ENCODE measurements at regions not wholly inside any gene's neighbourhood (a gene's known extent, or its start where the extent isn't known, plus 50 kb on each side); places are given as distances from the start of the nearest gene placed in this dataset.

DNA sequence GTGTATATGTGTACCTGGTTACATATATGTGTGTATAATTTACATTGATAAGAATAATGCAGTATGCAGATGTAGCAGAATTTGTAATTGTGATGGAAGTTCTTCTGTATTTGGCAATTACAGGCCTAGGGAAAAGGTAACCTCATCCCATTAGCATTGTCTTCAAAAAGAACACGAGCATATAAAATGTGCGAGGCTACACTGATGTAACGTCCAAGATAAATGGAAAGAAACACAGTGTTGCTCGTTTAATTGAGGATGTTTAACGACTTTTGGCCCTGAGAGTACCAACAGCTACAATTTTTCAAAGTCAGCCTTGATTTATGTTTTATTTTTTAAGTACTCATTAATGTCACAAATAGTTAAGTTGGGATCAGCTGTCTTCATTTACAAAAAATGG, 703.5 kb upstream of the RBFOX1 start:
- Histone ChIP-seq H3K14ac (ENCODE audit: low read length) (no peak overlapping the region), H3K79me2 (ENCODE audit: control insufficient read depth, insufficient read depth, low read length, poor library complexity) (no peaks in the 10 kb centered on the region), H3K4ac (ENCODE audit: low read depth, low read length) (no peak overlapping the region), H3K27ac (ENCODE audit: low read depth, low read length) (no peak overlapping the region), H3K4me1 (ENCODE audit: control insufficient read depth in 1 of 2, insufficient read depth in 2 of 2, low read length in 2 of 2) (no peaks in the 10 kb centered on the region), H3K36me3 (ENCODE audit: control insufficient read depth in 1 of 2, insufficient read depth in 2 of 2, low read length in 2 of 2) (no peaks in the 10 kb centered on the region), H3K79me1 (ENCODE audit: low read length) (no peaks in the 10 kb centered on the region), H3K18ac (ENCODE audit: low read length) (no peak overlapping the region), H4K8ac (ENCODE audit: low read depth, low read length) (no peak overlapping the region), H3K27me3 (ENCODE audit: insufficient read depth, low read length) (no peaks in the 10 kb centered on the region), H2AFZ (ENCODE audit: insufficient read depth, low read length, poor library complexity) (no peak overlapping the region), H3K4me2 (ENCODE audit: low read length) (no peak overlapping the region), H4K12ac (ENCODE audit: low read depth, low read length) (no peak overlapping the region), H2BK120ac (ENCODE audit: insufficient read depth, low read length, poor library complexity) (no peak overlapping the region), H2AK5ac (ENCODE audit: low read length) (no peak overlapping the region), H3K9me3 (ENCODE audit: insufficient read depth, low read depth, low read length) (no peaks in the 10 kb centered on the region), H3K23ac (ENCODE audit: low read length) (no peak overlapping the region), H3K9ac (ENCODE audit: low read length) (no peak overlapping the region), H2BK12ac (ENCODE audit: low read length) (no peak overlapping the region), H3K4me3 (ENCODE audit: low read depth, low read length) (no peak overlapping the region), H4K91ac (ENCODE audit: low read depth, low read length) (no peak overlapping the region), H2BK5ac (ENCODE audit: low read depth, low read length, poor library complexity) (no peak overlapping the region)
- DNase-seq, result no peak
- no CpG with 5 or more reads among the region's 5 CpGs for WGBS (ENCODE audit: extremely low coverage, insufficient coverage, insufficient read length)

DNA sequence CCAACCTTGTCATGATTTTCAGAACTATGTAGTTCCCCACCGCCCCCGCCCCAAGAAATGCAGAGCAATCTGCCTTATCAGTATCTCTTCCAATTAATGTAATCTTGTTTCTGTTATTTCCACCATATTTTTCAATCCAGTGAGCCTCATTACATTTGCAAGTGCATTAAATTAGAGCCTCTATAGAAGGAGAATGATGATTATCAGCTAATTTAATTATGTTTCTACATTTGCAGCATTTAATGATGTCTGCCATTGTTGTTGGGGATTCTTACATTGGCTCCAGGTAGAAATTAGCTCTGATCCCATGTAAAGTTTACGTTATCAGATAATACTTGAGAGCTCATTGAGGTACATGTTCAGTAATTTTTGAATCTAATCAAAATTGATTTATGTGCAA, 707.0 kb upstream of the RBFOX1 start:
- Histone ChIP-seq H3K27me3 (ENCODE audit: insufficient read depth, low read length) (no peaks in the 10 kb centered on the region), H3K4me1 (ENCODE audit: control insufficient read depth in 1 of 2, insufficient read depth in 2 of 2, low read length in 2 of 2) (no peaks in the 10 kb centered on the region), H3K36me3 (ENCODE audit: control insufficient read depth in 1 of 2, insufficient read depth in 2 of 2, low read length in 2 of 2) (no peaks in the 10 kb centered on the region), H4K8ac (ENCODE audit: low read depth, low read length) (no peak overlapping the region), H3K79me2 (ENCODE audit: control insufficient read depth, insufficient read depth, low read length, poor library complexity) (no peaks in the 10 kb centered on the region), H3K9ac (ENCODE audit: low read length) (no peak overlapping the region), H3K4me2 (ENCODE audit: low read length) (no peak overlapping the region), H2BK120ac (ENCODE audit: insufficient read depth, low read length, poor library complexity) (no peak overlapping the region), H3K23ac (ENCODE audit: low read length) (no peak overlapping the region), H3K79me1 (ENCODE audit: low read length) (no peaks in the 10 kb centered on the region), H2BK5ac (ENCODE audit: low read depth, low read length, poor library complexity) (no peak overlapping the region), H4K12ac (ENCODE audit: low read depth, low read length) (no peak overlapping the region), H3K14ac (ENCODE audit: low read length) (no peak overlapping the region), H2AK5ac (ENCODE audit: low read length) (no peak overlapping the region), H3K4ac (ENCODE audit: low read depth, low read length) (no peak overlapping the region), H3K27ac (ENCODE audit: low read depth, low read length) (no peak overlapping the region), H3K9me3 (ENCODE audit: insufficient read depth, low read depth, low read length) (no peaks in the 10 kb centered on the region), H4K91ac (ENCODE audit: low read depth, low read length) (no peak overlapping the region), H2BK12ac (ENCODE audit: low read length) (no peak overlapping the region), H2AFZ (ENCODE audit: insufficient read depth, low read length, poor library complexity) (no peak overlapping the region), H3K4me3 (ENCODE audit: low read depth, low read length) (no peak overlapping the region), H3K18ac (ENCODE audit: low read length) (no peak overlapping the region)
- DNase-seq, result no peak
- WGBS (ENCODE audit: extremely low coverage, insufficient coverage, insufficient read length), result no CpG with 5 or more reads among the region's 3 CpGs

DNA sequence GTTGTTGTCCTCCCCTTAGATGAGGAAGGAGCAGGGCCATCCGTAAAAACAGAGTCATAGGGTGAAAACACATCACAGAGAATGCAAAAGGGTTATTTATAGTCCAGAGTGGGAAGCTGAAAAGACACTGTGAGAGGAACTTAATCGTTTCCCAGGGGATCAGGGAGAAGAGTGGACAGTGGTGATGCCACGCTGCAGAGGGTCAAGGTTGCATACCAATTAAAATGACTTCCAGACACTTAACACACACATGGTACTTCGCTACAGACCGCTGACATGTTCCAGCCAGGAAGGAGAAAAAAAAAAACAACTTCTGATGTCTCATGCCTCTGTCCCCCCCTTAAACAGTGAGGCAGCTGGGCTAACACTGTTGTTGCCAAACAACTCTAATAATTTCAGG, 713.8 kb upstream of the RBFOX1 start:
- H3K4me1 ChIP-seq (ENCODE audit: control insufficient read depth in 1 of 2, insufficient read depth in 2 of 2, low read length in 2 of 2), result no peaks in the 10 kb centered on the region
- WGBS (ENCODE audit: extremely low coverage, insufficient coverage, insufficient read length), result no CpG with 5 or more reads among the region's 5 CpGs

DNA sequence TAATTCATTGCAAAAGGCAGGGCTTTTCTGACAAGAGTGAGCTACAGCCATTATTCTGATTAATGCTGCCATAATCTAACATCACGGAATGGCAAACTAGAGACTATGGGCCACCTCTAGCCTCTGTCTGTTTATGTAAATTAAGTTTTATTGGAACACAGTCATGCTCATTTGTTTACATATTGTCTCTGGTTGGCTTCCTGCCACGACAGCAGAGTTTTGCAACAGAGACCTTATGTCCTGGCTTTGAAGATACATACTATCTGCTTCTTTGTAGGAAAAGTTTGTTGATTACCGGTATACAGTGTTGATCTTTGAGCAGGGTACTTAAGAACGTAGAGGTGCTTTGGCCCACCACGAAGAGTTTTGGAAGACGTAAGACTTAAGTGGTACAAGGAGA, 715.9 kb upstream of the RBFOX1 start:
- Histone ChIP-seq H2BK5ac (ENCODE audit: low read depth, low read length, poor library complexity) (no peak overlapping the region), H3K27ac (ENCODE audit: low read depth, low read length) (no peak overlapping the region), H2AFZ (ENCODE audit: insufficient read depth, low read length, poor library complexity) (no peak overlapping the region), H2BK120ac (ENCODE audit: insufficient read depth, low read length, poor library complexity) (no peak overlapping the region), H4K8ac (ENCODE audit: low read depth, low read length) (no peak overlapping the region), H3K9me3 (ENCODE audit: insufficient read depth, low read depth, low read length) (no peaks in the 10 kb centered on the region), H3K79me1 (ENCODE audit: low read length) (no peaks in the 10 kb centered on the region), H3K36me3 (ENCODE audit: control insufficient read depth in 1 of 2, insufficient read depth in 2 of 2, low read length in 2 of 2) (no peaks in the 10 kb centered on the region), H4K12ac (ENCODE audit: low read depth, low read length) (no peak overlapping the region), H3K27me3 (ENCODE audit: insufficient read depth, low read length) (no peaks in the 10 kb centered on the region), H3K4ac (ENCODE audit: low read depth, low read length) (no peak overlapping the region), H3K4me3 (ENCODE audit: low read depth, low read length) (no peak overlapping the region), H3K14ac (ENCODE audit: low read length) (no peak overlapping the region), H3K18ac (ENCODE audit: low read length) (no peak overlapping the region), H3K23ac (ENCODE audit: low read length) (no peak overlapping the region), H2BK12ac (ENCODE audit: low read length) (no peak overlapping the region), H3K9ac (ENCODE audit: low read length) (no peak overlapping the region), H2AK5ac (ENCODE audit: low read length) (no peak overlapping the region), H4K91ac (ENCODE audit: low read depth, low read length) (no peak overlapping the region), H3K4me1 (ENCODE audit: control insufficient read depth in 1 of 2, insufficient read depth in 2 of 2, low read length in 2 of 2) (no peaks in the 10 kb centered on the region), H3K4me2 (ENCODE audit: low read length) (no peak overlapping the region), H3K79me2 (ENCODE audit: control insufficient read depth, insufficient read depth, low read length, poor library complexity) (no peaks in the 10 kb centered on the region)
- no CpG with 5 or more reads among the region's 6 CpGs for WGBS (ENCODE audit: extremely low coverage, insufficient coverage, insufficient read length)
- no peak for DNase-seq

More for the DNA sequence above, 713.8 kb upstream of the RBFOX1 start:
- Histone ChIP-seq H3K4me3 (ENCODE audit: low read depth, low read length) (no peak overlapping the region), H3K27ac (ENCODE audit: low read depth, low read length) (no peak overlapping the region), H2BK12ac (ENCODE audit: low read length) (no peak overlapping the region), H3K27me3 (ENCODE audit: insufficient read depth, low read length) (no peaks in the 10 kb centered on the region), H3K4me2 (ENCODE audit: low read length) (no peak overlapping the region), H4K8ac (ENCODE audit: low read depth, low read length) (no peak overlapping the region), H3K79me1 (ENCODE audit: low read length) (no peaks in the 10 kb centered on the region), H2AFZ (ENCODE audit: insufficient read depth, low read length, poor library complexity) (no peak overlapping the region), H4K91ac (ENCODE audit: low read depth, low read length) (no peak overlapping the region), H3K36me3 (ENCODE audit: control insufficient read depth in 1 of 2, insufficient read depth in 2 of 2, low read length in 2 of 2) (no peaks in the 10 kb centered on the region), H4K12ac (ENCODE audit: low read depth, low read length) (no peak overlapping the region), H2BK120ac (ENCODE audit: insufficient read depth, low read length, poor library complexity) (no peak overlapping the region), H3K14ac (ENCODE audit: low read length) (no peak overlapping the region), H2AK5ac (ENCODE audit: low read length) (no peak overlapping the region), H3K9me3 (ENCODE audit: insufficient read depth, low read depth, low read length) (no peaks in the 10 kb centered on the region), H3K79me2 (ENCODE audit: control insufficient read depth, insufficient read depth, low read length, poor library complexity) (no peaks in the 10 kb centered on the region), H2BK5ac (ENCODE audit: low read depth, low read length, poor library complexity) (no peak overlapping the region), H3K4ac (ENCODE audit: low read depth, low read length) (no peak overlapping the region), H3K23ac (ENCODE audit: low read length) (no peak overlapping the region), H3K18ac (ENCODE audit: low read length) (no peak overlapping the region), H3K9ac (ENCODE audit: low read length) (no peak overlapping the region)
- no peak for DNase-seq
